NCI-H2107 treated with DMSO at 0.1 percent for 48 hours (cell line): ENCODE measurements at regions not wholly inside any gene's neighbourhood (a gene's known extent, or its start where the extent isn't known, plus 50 kb on each side); places are given as distances from the start of the nearest gene placed in this dataset.

Experiments
- DNase-seq: peaks from one replicate; lab custom pipeline; 2025; ENCODE audit not compliant: unreplicated experiment; lab: John Stamatoyannopoulos, UW

DNA sequence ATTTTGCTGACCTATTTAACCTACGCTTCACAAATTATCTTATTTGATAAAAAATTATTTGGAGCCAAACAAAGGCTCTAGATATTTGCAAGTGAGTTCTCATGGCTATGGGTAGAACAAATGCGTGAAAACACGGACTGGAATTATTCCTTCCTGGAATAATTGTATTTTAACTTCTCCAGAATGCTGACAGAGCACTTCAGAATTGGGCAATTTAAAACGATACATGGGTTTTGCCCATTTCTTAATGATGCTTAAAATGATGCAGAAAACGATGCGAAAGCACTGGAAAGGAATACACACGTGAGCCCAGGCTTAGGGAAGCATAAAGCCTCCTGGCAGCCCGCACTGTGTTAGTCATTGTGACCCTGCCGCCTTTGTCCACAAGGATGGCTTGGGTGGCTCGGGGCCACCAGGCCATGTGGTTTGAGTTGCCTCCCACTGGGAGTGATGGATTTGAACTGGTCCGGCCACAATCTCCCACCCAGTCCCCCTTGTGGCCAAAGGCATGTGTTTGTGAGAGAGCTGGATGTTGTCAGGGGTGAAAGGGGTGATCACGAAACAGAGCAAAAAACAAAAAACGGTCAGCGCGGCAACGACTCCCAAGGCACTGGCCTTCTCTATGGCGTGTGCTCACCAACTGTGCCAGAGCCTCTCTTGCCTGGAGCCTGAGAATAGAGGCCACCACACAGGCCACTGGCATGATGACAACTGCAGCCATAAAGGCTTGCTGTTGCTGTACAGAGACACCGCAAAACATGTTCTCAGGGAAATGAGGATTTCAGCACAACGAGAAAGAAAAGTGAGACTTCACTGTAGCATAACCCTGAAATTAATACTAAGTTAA is 234.2 kb upstream of the ADAMTS16 start:
- DNase-seq, result no peak

DNA sequence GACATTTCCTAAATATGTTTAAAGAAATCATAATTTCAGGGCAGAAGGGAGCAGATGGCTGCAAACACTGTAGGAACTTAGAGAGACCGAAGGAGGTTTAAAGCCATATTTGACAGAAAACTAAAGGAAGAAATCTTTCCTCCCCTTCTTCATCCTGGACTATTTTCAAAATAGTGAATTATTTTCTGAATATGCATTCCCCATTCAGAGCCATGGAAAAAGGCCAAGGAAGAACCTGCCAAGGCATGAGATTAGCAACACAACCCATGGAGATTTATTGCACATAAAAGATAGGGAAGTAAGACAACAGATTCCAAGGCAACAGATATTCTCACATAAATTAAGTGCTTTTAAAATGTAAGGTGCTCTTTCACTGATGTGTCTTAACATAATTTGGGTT is 233.3 kb upstream of the ADAMTS16 start:
- no peak for DNase-seq

DNA sequence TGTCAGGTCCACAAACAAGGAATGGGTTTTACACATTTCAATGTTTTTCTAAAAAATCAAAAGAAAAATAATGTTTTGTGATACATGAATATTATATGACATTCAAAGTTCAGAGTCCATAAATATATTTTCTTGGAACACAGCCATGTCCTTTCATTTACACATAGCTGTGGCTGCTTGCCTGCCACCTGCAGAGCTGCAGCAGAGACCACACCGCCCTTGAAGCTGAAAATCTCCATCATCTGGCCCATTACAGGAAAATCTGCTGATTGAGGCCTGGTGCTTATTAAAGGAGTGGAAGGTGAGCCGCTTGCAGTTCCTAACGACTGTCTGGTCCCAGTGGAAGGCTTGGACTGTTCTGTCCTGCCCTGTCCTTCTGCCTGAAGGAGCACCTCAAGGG is 232.6 kb upstream of the ADAMTS16 start:
- DNase-seq, result no peak

DNA sequence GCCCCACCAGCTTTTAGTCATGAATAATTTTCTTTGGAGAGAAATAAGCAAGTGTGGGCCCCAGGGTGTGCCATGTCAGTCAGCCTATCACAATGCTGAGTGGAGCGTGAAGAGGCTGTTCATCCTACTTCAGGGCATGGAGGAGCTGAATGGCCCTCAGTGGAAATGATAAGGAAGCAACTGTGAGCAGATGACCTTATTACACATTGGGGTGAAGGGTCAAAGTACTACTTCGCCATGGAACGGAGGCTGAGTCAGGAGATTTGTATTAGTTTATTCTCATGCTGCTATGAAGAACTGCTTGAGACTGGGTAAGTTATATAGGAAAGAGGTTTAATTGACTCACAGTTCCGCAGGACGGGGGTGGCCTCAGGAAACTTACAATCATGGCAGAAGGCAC is 231.0 kb upstream of the ADAMTS16 start:
- DNase-seq, result no peak

DNA sequence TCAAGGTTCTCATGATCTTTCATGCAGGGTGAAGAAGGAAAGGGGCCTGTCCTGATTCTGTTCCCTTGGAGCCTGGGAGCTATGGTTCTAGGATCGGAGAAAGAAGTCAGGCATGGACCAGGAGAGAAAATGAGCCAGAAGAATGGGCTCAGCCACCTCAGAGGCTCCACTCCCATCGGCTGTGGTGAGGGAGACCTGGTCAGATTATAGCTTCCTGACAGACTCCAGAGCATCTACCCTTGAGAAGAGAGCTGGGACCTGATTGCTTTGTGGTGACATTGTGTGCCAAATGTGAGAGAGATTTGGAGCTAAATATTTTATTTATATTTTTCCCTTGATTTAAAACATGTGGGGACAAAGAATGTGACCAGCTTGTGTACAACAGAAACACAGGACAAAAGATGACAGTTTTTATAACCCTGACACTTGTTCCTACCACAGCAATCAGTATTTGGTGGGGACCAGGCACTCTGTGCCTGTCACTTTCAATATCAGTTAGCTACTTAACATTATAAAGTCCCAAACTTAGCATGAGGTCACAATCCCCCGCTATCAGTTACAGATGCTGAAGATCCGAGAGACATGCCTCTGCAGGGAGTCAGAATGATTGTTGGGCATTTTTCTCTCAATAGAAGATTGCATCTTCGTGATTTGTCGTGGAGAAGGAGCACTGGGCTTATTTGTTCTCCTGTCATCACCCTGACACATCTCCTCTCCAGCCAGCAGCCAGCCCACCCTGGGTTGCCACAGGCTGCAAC is 228.3 kb upstream of the ADAMTS16 start:
- DNase-seq, result no peak

DNA sequence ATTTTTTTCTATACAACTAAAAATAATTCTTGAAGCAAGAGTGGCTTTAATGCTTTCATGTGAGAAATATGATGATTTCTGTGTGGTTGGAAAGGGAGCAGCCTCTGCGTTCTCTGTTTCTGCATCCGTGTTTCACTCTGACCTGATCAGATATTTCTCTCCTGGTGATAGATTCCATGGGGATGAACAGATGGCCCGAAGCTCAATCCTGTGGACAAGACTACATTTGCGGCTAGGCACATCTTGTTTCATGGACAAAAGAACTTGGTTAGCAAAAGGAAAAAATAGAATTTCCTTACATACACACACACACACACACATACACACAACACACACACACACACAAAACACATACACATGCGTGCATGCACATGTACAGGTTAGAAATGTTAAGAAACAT is 218.2 kb upstream of the ADAMTS16 start:
- no peak for DNase-seq

DNA sequence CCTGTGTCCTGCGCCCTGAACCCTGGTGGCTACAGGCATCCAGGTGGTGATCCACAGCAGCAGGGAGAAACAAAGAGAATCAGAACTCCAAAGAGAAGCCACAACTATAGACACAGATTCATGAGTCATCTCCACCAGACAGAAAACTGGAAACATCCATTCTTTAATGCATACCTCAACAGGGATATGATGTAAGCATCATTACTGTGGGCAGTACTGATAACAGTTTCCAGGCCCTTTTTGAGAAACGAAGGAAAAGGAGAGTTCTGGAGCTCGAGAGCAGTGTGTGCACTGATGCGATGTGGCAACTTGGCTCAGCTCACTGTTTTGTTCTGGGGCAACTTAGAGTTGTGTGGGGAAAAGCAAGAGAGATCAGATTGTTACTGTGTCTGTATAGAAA is 215.6 kb upstream of the ADAMTS16 start:
- DNase-seq, result no peak

DNA sequence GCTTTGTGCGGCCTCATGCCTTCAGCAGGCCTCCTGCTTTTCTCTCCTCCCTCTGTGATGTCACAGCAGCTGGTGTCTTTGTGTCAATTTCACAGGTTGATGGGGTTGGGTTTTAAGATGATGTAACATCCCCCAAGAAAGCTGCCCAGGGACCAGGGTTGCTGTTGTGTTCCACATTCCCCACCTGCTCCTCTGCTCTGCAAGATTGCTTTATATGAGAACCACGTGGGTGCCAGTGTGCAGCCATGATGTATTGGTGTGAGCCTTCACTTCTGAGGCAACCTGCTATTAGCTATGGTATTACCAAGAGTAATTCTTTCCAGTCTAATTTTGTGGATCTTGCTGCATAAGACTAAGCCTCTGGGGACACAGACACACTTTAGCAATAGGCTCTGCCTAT is 213.0 kb upstream of the ADAMTS16 start:
- DNase-seq, result no peak

DNA sequence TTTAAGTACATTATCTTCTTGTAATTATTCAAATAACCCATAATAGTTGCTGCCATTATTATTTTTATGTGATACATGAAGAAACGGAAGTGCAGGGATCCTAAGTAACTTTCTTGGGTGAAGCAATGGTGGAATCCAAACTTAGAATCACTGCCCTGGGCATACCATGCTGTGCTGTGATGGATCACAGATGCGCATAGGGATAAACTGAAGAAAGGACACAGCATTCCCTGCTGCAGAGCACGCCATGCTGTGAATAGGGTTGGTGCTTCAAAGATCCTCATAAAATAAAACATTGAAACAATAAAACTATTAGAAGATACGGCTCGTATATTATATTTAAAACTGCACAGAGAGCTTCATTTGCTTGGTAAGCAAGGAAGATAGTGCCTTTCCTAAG is 211.7 kb upstream of the ADAMTS16 start:
- no peak for DNase-seq

DNA sequence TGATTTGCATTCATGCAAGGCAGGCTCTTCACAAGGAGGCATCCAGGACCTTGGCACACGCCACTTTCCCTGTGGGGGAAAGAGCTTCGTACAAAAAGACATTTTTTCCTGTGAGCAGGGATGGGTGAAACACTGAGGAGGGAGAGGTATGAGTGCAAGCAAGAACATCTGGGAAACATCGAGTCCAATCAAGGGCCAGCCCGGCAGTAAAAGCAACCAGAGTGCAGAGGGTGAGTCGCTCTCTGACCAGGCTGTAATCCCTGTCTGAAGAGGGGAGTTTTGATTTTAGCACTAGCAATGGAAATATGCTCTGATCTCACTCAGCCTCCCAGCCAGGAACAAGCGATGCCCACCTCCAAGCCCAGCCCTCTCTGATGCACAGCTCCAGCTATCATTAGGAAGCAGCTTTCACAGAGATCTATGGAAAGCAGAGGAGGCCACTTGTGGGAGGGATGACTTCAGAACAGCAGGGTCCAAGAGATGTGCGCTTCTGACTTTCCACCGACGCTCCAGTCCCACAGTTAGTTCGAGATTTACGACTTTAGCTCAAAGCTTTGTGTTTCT is 211.0 kb upstream of the ADAMTS16 start:
- no peak for DNase-seq

DNA sequence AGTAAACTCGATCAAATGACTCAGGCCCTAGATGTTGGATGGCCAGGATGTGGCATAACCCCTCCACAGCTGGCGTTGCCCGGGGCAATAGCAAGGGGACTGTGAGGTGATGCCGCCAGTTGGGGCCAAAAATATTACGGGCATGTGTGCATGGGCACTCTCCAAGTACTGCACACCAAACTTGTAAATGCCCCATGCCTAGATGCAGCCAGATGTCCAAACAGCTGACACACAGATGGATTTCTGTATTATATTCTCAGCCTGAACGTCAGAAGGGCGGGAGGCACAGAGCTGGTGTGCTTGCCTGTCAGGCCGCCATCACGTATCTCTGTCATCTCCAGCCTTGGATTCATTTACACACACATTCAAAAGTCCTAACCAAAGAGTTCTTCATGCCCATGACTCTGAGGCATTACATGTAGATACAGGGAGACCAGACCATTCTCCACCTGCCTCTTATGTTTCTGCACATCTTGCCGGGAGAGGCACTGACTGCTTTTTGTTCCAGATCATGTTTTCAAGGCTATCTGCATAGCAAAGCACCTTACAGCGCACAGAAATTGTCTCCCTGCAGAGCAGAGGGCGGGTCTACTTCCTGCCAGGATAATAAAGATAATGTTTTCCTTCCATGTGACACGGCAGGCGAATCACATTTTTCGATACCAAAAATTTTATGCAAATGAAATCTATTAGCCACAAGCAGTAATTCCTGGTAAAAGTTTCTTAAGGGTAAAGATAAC is 200.9 kb upstream of the ADAMTS16 start:
- no peak for DNase-seq

DNA sequence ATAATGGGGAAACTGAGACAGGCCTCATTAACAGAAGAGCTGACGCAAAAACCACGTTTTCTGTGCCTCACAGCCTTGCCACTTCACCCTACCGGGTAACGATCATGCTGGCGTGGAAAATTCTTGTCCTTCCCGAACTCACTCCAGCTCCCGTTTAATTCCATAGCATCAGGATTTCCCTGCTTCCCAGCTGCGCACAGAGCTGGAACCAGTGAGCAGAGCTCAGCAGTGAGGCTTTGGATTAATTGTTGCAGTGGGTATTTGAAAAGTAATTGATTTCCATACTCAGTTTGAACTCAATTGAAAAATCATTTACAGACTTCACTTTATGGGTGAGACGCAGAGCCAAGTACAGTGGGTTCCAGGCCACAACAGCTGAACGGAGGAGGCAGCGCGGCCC is 199.0 kb upstream of the ADAMTS16 start:
- no peak for DNase-seq

DNA sequence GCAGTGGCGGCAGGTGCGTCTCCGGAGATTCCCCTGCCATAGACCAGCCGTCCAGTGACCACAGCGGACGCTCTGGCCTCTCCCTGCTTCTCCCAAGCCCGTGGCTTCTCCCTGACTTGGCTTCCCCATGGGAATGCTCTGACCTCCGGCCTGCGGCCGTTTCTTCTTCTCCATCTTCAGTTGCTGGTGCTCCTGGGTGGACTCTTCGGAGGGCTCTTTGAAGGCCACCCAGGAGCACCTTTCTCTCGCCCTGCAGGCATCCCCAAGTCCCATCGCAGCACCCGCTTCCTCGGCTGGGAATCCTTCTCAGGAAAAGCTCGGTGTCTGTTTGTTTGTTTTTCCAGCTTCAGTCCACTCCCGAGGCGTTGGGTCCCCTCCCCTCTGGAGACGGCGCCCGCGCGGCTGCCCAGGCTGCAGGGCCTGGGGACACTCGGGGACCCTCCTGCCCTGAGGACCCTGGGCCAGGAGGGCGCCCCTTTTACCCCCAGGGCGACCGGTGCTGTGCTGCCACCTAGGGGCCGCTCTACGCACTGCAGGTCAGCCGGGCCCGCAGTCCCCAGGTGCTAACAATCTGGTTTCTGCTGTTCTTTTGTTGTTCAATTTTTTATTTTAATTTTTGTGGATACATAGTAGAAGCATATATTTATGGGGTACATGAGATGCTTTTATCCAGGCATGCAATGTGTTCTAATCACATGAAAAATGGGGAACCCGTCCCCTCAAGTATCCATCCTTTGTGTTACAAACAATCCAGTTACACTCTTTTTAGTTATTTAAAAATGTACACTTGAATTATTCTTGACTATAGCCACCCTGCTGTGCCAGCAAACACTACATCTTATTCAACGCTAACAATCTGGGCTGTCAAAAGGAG is 197.9 kb upstream of the ADAMTS16 start:
- DNase-seq, result no peak

DNA sequence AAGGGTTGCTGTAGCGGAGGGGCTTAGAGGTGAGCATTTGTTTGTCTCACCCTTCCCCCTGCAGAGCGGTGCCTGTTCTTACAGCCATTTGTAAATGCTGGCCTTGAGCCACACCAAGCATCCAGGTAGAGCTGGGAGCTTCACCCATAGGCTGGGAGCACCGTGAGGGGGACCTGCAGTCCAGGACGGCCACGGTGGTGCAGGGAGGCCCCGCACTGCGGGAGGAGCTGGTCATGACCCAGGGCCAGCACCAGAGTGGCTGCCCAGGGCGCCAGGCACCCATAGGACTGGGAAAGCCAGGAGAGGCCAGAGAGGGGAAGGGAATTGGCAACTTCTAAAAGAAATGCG is 197.3 kb upstream of the ADAMTS16 start:
- no peak for DNase-seq

DNA sequence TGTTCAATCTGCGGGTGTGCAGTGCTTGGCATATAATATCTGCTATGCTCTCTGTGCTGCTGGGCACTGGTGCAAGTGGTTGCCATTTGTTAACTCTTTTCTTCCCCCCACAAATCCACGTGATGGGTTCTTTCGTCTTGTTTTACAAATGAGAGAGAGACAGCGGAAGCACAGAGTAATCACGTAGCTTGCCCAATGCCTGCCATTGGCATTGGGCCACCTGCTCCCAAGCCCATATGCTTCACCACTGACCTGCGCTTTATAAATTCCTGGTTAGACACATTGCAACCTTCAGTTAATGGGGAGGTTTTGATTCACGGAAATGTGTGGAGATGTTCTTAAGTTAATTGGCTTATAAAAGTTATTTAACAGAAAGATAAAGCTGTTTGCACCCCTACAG is 194.8 kb upstream of the ADAMTS16 start:
- DNase-seq, result no peak

DNA sequence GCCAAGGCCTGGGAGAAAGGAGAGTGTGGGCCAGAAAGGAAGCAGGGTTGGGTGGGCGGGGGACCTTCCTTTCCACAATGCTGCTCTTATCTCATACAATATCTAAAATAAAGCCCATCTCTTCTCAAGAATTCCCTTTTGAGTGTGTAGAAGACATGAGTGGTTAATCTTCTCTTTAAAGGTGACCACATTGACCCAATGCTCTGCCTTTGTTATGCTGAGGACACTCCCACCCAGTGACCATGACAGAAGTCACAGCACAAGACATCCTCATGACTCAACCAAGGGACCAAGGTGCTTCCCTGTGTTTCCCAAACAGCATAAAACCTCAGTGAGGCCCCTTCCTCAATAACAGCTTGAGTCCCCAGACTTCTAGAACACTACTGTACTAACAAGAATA is 193.0 kb upstream of the ADAMTS16 start:
- no peak for DNase-seq

DNA sequence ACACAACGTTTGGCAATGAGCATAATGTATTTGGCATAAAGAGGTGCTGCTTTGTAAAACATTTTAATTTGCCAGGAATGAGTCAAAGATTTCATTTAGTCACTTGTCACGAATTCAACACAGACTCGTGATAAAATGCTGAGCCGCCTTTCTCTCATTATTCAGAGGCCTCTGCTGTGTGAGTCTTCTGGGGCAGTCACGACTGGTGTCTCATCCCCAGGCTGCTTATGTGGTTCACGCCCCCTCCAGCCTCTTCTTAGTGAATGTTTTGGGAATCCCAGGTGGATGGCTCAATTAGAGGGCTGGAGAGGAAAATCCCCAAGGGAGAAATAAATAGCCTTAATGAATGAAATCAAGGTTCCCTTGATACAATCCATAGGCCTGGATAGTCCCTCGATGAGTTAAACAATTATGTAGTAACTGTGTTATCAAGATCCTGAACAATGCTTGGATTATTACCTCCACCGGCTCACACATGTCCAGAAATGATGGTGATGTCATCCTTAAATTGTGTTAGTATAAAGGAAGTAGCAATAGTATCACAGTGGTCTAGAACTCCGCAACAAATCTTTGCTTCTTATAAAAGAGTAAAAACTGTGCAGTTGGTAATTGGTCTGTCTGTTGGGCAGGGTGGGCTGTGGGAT is 192.1 kb upstream of the ADAMTS16 start:
- no peak for DNase-seq

DNA sequence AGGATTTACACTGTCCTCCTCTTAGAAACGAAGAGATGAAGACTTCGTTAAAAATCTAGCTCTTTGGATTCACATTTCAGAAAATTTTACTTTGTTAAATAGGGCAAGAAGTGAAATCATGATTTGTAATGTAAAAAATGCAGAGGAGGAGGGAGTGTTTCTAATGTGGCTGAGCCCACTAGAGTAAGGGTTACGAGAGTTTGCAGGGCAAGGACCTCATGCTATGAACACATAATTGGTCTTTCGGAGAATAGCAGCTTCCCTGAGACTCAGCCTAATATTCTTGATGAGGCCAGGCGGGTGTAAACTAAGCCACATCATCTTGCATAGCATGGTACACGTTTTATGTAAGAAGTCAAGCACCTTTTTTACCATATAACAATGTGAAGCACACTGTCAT is 191.0 kb upstream of the ADAMTS16 start:
- no peak for DNase-seq

DNA sequence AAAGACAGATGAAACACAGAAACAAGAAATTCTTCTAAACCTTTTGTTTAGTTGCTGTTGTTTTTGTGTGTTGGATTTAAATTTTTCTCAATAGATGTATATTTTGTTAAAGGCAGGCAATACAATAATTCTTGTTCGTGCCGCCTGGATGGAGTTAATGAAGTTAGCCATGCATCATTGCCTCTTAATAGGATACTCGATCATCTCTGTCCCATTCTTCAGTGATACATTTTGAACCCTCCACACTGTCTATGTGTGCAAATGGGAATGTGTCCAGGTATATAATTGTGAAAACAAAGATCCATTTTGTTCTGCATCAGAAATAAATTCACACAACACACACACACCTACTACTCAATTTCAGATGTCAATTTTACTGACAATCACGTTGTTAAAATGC is 186.6 kb upstream of the ADAMTS16 start:
- no peak for DNase-seq

DNA sequence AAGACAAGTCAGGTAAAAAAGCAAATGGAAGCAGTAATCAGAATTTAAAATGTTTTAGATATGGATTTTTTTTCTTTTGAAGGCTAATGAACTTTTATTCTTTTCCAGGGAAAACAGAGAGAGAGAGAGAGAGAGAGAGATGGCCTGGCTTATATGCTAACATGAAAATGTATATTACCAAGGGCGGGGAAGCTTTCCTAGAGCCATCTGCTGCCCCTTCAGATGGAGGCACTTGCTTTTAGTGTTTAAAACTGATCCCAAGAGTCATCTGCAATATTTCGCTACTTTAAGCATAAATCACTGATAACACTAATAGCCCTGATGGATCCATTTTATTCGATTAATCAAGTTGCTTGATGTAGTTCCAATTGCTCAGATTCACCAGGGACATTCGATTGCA is 186.1 kb upstream of the ADAMTS16 start:
- no peak for DNase-seq
